ENCODE measurements at regions not wholly inside any gene's neighbourhood (a gene's known extent, or its start where the extent isn't known, plus 50 kb on each side); places are given as distances from the start of the nearest gene placed in this dataset.

- CTCF ChIA-PET: no interaction called here
- H3K9me3 ChIP-seq (ENCODE audit: control insufficient read depth, insufficient read depth, low read length): peaks cover 17% of the 10 kb centered on the region
- POLR2A ChIA-PET: no interaction called here
These were observed 91.3 kb upstream of the GALNTL6 start for GRCh38 chr4:171721937-171722336.

GRCh38 chr4:171719691-171720090, 93.5 kb upstream of the GALNTL6 start:
- ChIA-PET POLR2A (no interaction called here), CTCF (no interaction called here)
- no peak for TF ChIP-seq CTCF (IDR thresholded peaks at IDR 0.05; ENCODE audit: low read depth, low read length)

More at GRCh38 chr4:171721937-171722336, 91.3 kb upstream of the GALNTL6 start:
- Histone ChIP-seq H3K27me3 (ENCODE audit: control insufficient read depth, insufficient read depth, low read length) (no peaks in the 10 kb centered on the region), H3K27ac (ENCODE audit: low read depth, low read length) (no peak overlapping the region), H3K4me3 (ENCODE audit: low read depth, low read length) (no peak overlapping the region)
- no peak for DNase-seq (ENCODE audit: low read depth, low spot score)
- TF ChIP-seq CTCF (IDR thresholded peaks at IDR 0.05; ENCODE audit: low read depth, low read length): no peak

GRCh38 chr4:171718665-171719064, 94.5 kb upstream of the GALNTL6 start:
- ChIA-PET CTCF (no interaction called here), POLR2A (no interaction called here)
- Histone ChIP-seq H3K27me3 (ENCODE audit: control insufficient read depth, insufficient read depth, low read length) (no peaks in the 10 kb centered on the region), H3K9me3 (ENCODE audit: control insufficient read depth, insufficient read depth, low read length) (peaks cover 35% of the 10 kb centered on the region), H3K27ac (ENCODE audit: low read depth, low read length) (no peak overlapping the region), H3K4me3 (ENCODE audit: low read depth, low read length) (no peak overlapping the region)
- DNase-seq (ENCODE audit: low read depth, low spot score): no peak
- no peak for TF ChIP-seq CTCF (IDR thresholded peaks at IDR 0.05; ENCODE audit: low read depth, low read length)

More at GRCh38 chr4:171719691-171720090, 93.5 kb upstream of the GALNTL6 start:
- peaks cover 33% of the 10 kb centered on the region for H3K9me3 ChIP-seq (ENCODE audit: control insufficient read depth, insufficient read depth, low read length)
- DNase-seq (ENCODE audit: low read depth, low spot score): no peak
- no peak overlapping the region for H3K27ac ChIP-seq (ENCODE audit: low read depth, low read length)
- no peaks in the 10 kb centered on the region for H3K27me3 ChIP-seq (ENCODE audit: control insufficient read depth, insufficient read depth, low read length)
- no peak overlapping the region for H3K4me3 ChIP-seq (ENCODE audit: low read depth, low read length)

- Histone ChIP-seq H3K9me3 (ENCODE audit: control insufficient read depth, insufficient read depth, low read length) (peaks cover 35% of the 10 kb centered on the region), H3K27me3 (ENCODE audit: control insufficient read depth, insufficient read depth, low read length) (no peaks in the 10 kb centered on the region), H3K27ac (ENCODE audit: low read depth, low read length) (no peak overlapping the region), H3K4me3 (ENCODE audit: low read depth, low read length) (no peak overlapping the region)
- no peak for DNase-seq (ENCODE audit: low read depth, low spot score)
- ChIA-PET CTCF (no interaction called here), POLR2A (no interaction called here)
- no peak for TF ChIP-seq CTCF (IDR thresholded peaks at IDR 0.05; ENCODE audit: low read depth, low read length)
These were observed 95.1 kb upstream of the GALNTL6 start for GRCh38 chr4:171718069-171718468.

GRCh38 chr4:171717231-171717741, 95.9 kb upstream of the GALNTL6 start:
- CTCF ChIA-PET: no interaction called here
- no peak for DNase-seq (ENCODE audit: low read depth, low spot score)
- Histone ChIP-seq H3K9me3 (ENCODE audit: control insufficient read depth, insufficient read depth, low read length) (peaks cover 35% of the 10 kb centered on the region), H3K27me3 (ENCODE audit: control insufficient read depth, insufficient read depth, low read length) (no peaks in the 10 kb centered on the region), H3K27ac (ENCODE audit: low read depth, low read length) (no peak overlapping the region), H3K4me3 (ENCODE audit: low read depth, low read length) (no peak overlapping the region)
- POLR2A ChIA-PET: no interaction called here
- no peak for TF ChIP-seq CTCF (IDR thresholded peaks at IDR 0.05; ENCODE audit: low read depth, low read length)
